Inferior parietal cortex (tissue), 1 donor: ENCODE measurements at regions not wholly inside any gene's neighbourhood (a gene's known extent, or its start where the extent isn't known, plus 50 kb on each side); places are given as distances from the start of the nearest gene placed in this dataset.

Source experiments
- DNase-seq: peaks from one replicate; pipeline ENCODE4 v3.0.0-alpha.2; 2016; ENCODE audit errors: extremely low spot score

- DNase-seq = no peak
Observed at GRCh38 chrX:9087271-9088040, 53.5 kb upstream of the FAM9B start.

- no peak for DNase-seq
Observed at GRCh38 chrX:9088896-9089295, 55.0 kb upstream of the FAM9B start.

- DNase-seq = no peak
Observed at GRCh38 chrX:9090766-9091165, 56.8 kb upstream of the FAM9B start.

- no peak for DNase-seq
Observed at GRCh38 chrX:9091258-9091657, 57.3 kb upstream of the FAM9B start.

- no peak for DNase-seq
Observed at GRCh38 chrX:9102956-9103355, 69.0 kb upstream of the FAM9B start.

GRCh38 chrX:9108054-9108453 is 74.1 kb upstream of the FAM9B start:
- no peak for DNase-seq

GRCh38 chrX:9110808-9111207 is 76.9 kb upstream of the FAM9B start:
- no peak for DNase-seq

GRCh38 chrX:9114245-9114644 is 80.3 kb upstream of the FAM9B start:
- DNase-seq = no peak

- DNase-seq = no peak
Observed at GRCh38 chrX:9117851-9118250, 83.9 kb upstream of the FAM9B start.

GRCh38 chrX:9122519-9123245 is 88.8 kb upstream of the FAM9B start:
- no peak for DNase-seq

- peak; percentile 28 for DNase-seq
Observed at GRCh38 chrX:9127986-9128385, 94.1 kb upstream of the FAM9B start.

GRCh38 chrX:9130031-9130430 is 96.1 kb upstream of the FAM9B start:
- DNase-seq = no peak

GRCh38 chrX:9131066-9131465 is 97.1 kb upstream of the FAM9B start:
- DNase-seq = no peak

- DNase-seq = no peak
Observed at GRCh38 chrX:9132036-9132638, 98.2 kb upstream of the FAM9B start.

GRCh38 chrX:9133426-9133825 is 99.5 kb upstream of the FAM9B start:
- DNase-seq = no peak

GRCh38 chrX:9134366-9134765 is 100.4 kb upstream of the FAM9B start:
- DNase-seq = no peak

- no peak for DNase-seq
Observed at GRCh38 chrX:9135901-9136510, 102.1 kb upstream of the FAM9B start.

- DNase-seq = no peak
Observed at GRCh38 chrX:9137152-9137551, 103.2 kb upstream of the FAM9B start.

- DNase-seq = no peak
Observed at GRCh38 chrX:9141496-9141895, 107.6 kb upstream of the FAM9B start.

- no peak for DNase-seq
Observed at GRCh38 chrX:9144701-9145241, 110.8 kb upstream of the FAM9B start.

- DNase-seq = no peak
Observed at GRCh38 chrX:9146657-9147056, 112.7 kb upstream of the FAM9B start.

- no peak for DNase-seq
Observed at GRCh38 chrX:9147086-9147485, 113.2 kb upstream of the FAM9B start.
